GM23338 (cell line): ENCODE measurements at regions not wholly inside any gene's neighbourhood (a gene's known extent, or its start where the extent isn't known, plus 50 kb on each side); places are given as distances from the start of the nearest gene placed in this dataset.

Experiments
- ATAC-seq: fragments of 200-7000 bp; cut with Tn5 transposase; 3 replicates; pipeline ENCODE4 v1.9.1; 2020
- DNase-seq: peaks from one replicate; pipeline ENCODE4 v3.0.0-alpha.2; 2015; ENCODE audit warnings: low spot score
- H2AFZ ChIP-seq: fragments of 200-600 bp; sonication (generic); 2 replicates; pipeline ENCODE4 v1.8.0; 2016; ENCODE audit warnings: antibody characterized with exemption, mild to moderate bottlenecking, moderate library complexity
- H3F3A ChIP-seq: fragments of 200-600 bp; sonication (generic); replicated peaks from 2 replicates; pipeline ENCODE4 v1.8.0; 2017; ENCODE audit warnings: antibody characterized with exemption, mixed run types, low read depth
- H3K27ac ChIP-seq: fragments of 200-600 bp; sonication (generic); 2 replicates; pipeline ENCODE4 v1.6.1; 2016; ENCODE audit warnings: low read depth
- H3K27me3 ChIP-seq: fragments of 200-600 bp; sonication (generic); 2 replicates; pipeline ENCODE4 v1.8.0; 2016; ENCODE audit warnings: mild to moderate bottlenecking, mixed run types, moderate library complexity; ENCODE audit not compliant: insufficient read depth
- H3K36me3 ChIP-seq: fragments of 200-600 bp; sonication (generic); 2 replicates; pipeline ENCODE4 v1.8.0; 2016; ENCODE audit warnings: mild to moderate bottlenecking; ENCODE audit not compliant: insufficient read depth
- H3K4me1 ChIP-seq: fragments of 200-600 bp; sonication (generic); 2 replicates; pipeline ENCODE4 v1.8.0; 2016; ENCODE audit warnings: mild to moderate bottlenecking, moderate library complexity; ENCODE audit not compliant: insufficient read depth
- H3K4me2 ChIP-seq: fragments of 200-600 bp; sonication (generic); 2 replicates; pipeline ENCODE4 v1.7.1; 2017; ENCODE audit warnings: mixed run types
- H3K4me3 ChIP-seq: fragments of 200-600 bp; sonication (generic); 2 replicates; pipeline ENCODE4 v1.6.1; 2016; ENCODE audit warnings: mixed run types
- H3K79me2 ChIP-seq: fragments of 200-600 bp; sonication (generic); replicated peaks from 2 replicates; pipeline ENCODE4 v1.8.0; 2017; ENCODE audit warnings: mild to moderate bottlenecking; ENCODE audit not compliant: insufficient read depth
- H3K9me2 ChIP-seq: fragments of 200-600 bp; sonication (generic); 2 replicates; pipeline ENCODE4 v1.8.0; 2017; ENCODE audit not compliant: insufficient read depth
- H4K20me1 ChIP-seq: fragments of 200-600 bp; sonication (generic); replicated peaks from 2 replicates; pipeline ENCODE4 v1.8.0; 2017; ENCODE audit warnings: mild to moderate bottlenecking; ENCODE audit not compliant: insufficient read depth
- H3K27ac Mint-ChIP-seq: 2 replicates; pipeline ENCODE4 v1.8.0; 2020; ENCODE audit warnings: inconsistent platforms, mild to moderate bottlenecking, moderate library complexity, mixed read lengths
- H3K27me3 Mint-ChIP-seq: 3 replicates; pipeline ENCODE4 v1.8.0; 2022; ENCODE audit warnings: low read depth, mild to moderate bottlenecking, moderate library complexity, mixed read lengths, inconsistent platforms; ENCODE audit not compliant: insufficient read depth, poor library complexity
- H3K36me3 Mint-ChIP-seq: 3 replicates; pipeline ENCODE4 v1.8.0; 2021; ENCODE audit warnings: low read depth, mild to moderate bottlenecking, inconsistent platforms, moderate library complexity, mixed read lengths
- H3K4me1 Mint-ChIP-seq: 3 replicates; pipeline ENCODE4 v1.8.0; 2020; ENCODE audit warnings: mild to moderate bottlenecking, inconsistent platforms, mixed read lengths
- H3K4me3 Mint-ChIP-seq: 3 replicates; pipeline ENCODE4 v1.8.0; 2021; ENCODE audit warnings: moderate library complexity, mild to moderate bottlenecking, inconsistent platforms, mixed read lengths
- H3K9me3 Mint-ChIP-seq: 3 replicates; pipeline ENCODE4 v1.8.0; 2020; ENCODE audit warnings: moderate library complexity, mild to moderate bottlenecking, inconsistent platforms, mixed read lengths
- CREB1 ChIP-seq: fragments of 250-450 bp; sonication (Bioruptor Pico); IDR thresholded peaks from 2 replicates; pipeline ENCODE4 v1.5.0; 2020; ENCODE audit warnings: low read depth, mild to moderate bottlenecking, moderate library complexity
- CTCF ChIP-seq, 2 experiments: fragments of 200-600 bp in 1 of 2; sonication (generic) in 1 of 2; conservative IDR thresholded peaks; 2 replicates each; pipeline versions ENCODE4 v1.5.1 to v1.6.1; 2016 to 2017; ENCODE audit warnings: antibody characterized with exemption in 2 of 2, low read depth in 2 of 2, mild to moderate bottlenecking in 2 of 2, moderate library complexity in 1 of 2
- EZH2 ChIP-seq: fragments of 200-600 bp; sonication (generic); IDR thresholded peaks from one replicate; pipeline ENCODE4 v1.8.0; 2017; ENCODE audit warnings: antibody characterized with exemption, mild to moderate bottlenecking, low read depth; ENCODE audit not compliant: unreplicated experiment
- EZH2phosphoT487 ChIP-seq: fragments of 200-600 bp; sonication (generic); IDR thresholded peaks from one replicate; pipeline ENCODE4 v1.8.1; 2018; ENCODE audit warnings: antibody characterized with exemption; ENCODE audit not compliant: unreplicated experiment
- JUNB ChIP-seq: IDR thresholded peaks from one replicate; pipeline ENCODE4 v1.6.1; 2016; ENCODE audit warnings: antibody characterized with exemption; ENCODE audit not compliant: unreplicated experiment
- NANOG ChIP-seq: IDR thresholded peaks from 2 replicates; pipeline ENCODE4 v1.6.1; 2016; ENCODE audit warnings: antibody characterized with exemption, borderline replicate concordance
- REST ChIP-seq: IDR thresholded peaks from one replicate; pipeline ENCODE4 v1.6.1; 2018; ENCODE audit warnings: antibody characterized with exemption; ENCODE audit not compliant: unreplicated experiment
- STAT1 ChIP-seq: IDR thresholded peaks from one replicate; pipeline ENCODE4 v1.6.1; 2016; ENCODE audit warnings: antibody characterized with exemption; ENCODE audit not compliant: unreplicated experiment
- ZNF331 ChIP-seq: fragments of 250-450 bp; sonication (Bioruptor Pico); IDR thresholded peaks from 2 replicates; pipeline ENCODE4 v1.5.0; 2020; ENCODE audit warnings: low read depth, mild to moderate bottlenecking, moderate library complexity
- TF ChIP-seq, protein P1 (sequence below): fragments of 250-450 bp; sonication (Bioruptor Pico); IDR thresholded peaks from 2 replicates; pipeline ENCODE4 v1.5.0; 2020; ENCODE audit warnings: mild to moderate bottlenecking, moderate library complexity
- TF ChIP-seq, protein P2 (sequence below): IDR thresholded peaks from 2 replicates; pipeline ENCODE4 v1.6.1; 2016; ENCODE audit warnings: antibody characterized with exemption

DNA sequence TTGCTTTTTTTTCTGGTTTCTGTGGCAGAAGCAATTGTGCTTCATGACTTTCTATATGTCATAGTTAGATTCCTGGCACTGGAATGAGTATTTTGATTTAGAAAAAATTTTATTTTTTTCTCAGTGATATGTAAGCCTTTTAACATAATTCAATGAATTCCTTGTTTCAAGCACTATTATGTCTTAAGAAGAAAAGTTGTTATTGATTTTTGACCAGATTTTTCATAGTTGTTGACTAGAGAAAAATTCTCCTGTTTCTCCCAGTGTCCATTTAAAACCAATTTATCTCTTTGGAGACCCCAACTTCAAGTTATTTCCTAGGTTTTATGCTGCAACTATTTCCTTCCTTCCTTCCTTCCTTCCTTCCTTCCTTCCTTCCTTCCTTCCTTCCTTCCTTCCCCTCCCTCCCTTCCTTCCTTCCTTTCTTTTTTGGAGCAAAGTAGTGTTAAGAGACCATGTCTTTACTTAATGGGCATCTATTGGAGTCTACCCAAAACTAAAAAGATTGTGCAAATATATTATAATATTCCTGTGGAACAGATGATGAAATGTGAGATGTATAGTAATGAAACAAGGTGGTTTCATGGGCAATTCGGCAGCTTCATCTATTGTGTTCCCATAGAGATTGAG lies 346.9 kb downstream of the RNF144B start (continued):
- no peak for TF ChIP-seq JUNB
- TF ChIP-seq STAT1 = no peak
- no peak for TF ChIP-seq NANOG
- no peak for TF ChIP-seq CREB1 (CRISPR knock-in tag)
- TF ChIP-seq EZH2phosphoT487 = no peak

DNA sequence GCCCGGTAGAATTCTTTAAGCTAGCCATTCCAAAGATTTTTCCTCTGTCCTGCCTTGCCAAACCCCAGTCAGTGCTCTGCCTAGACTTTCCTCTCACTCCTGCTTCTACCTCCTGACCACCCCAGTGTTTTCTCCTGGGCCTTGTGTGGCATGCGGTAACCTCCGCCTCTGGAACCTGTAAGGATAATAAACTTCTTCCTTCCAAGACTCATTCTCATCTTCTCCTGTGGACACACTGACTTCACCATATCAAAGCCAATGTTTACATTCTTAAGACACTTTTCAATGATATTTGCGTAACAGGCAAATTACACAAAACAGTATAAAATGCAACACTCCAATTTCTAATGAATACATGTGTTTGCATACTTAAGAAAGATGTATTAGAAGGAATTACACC lies 354.6 kb downstream of the RNF144B start:
- DNase-seq = no peak
- Histone ChIP-seq H3K9me2 (no peaks in the 10 kb centered on the region), H3K4me1 (no peaks in the 10 kb centered on the region), H2AFZ (no peak overlapping the region), H3F3A (no peaks in the 10 kb centered on the region), H3K27ac (no peak overlapping the region), H3K36me3 (no peaks in the 10 kb centered on the region), H4K20me1 (no peaks in the 10 kb centered on the region), H3K79me2 (no peaks in the 10 kb centered on the region), H3K4me2 (no peak overlapping the region), H3K27me3 (no peaks in the 10 kb centered on the region), H3K4me3 (no peak overlapping the region)
- no peaks in the 10 kb centered on the region for H3K4me1 Mint-ChIP-seq
- H3K4me3 Mint-ChIP-seq = no peak overlapping the region
- no peak for ATAC-seq
- no peak overlapping the region; the same call in 1 of the 2 replicates for H3K27ac Mint-ChIP-seq
- H3K27me3 Mint-ChIP-seq = no peaks in the 10 kb centered on the region
- no peak for TF ChIP-seq ZNF331 (CRISPR knock-in tag)
- TF ChIP-seq REST = no peak
- TF ChIP-seq, protein P1, sequence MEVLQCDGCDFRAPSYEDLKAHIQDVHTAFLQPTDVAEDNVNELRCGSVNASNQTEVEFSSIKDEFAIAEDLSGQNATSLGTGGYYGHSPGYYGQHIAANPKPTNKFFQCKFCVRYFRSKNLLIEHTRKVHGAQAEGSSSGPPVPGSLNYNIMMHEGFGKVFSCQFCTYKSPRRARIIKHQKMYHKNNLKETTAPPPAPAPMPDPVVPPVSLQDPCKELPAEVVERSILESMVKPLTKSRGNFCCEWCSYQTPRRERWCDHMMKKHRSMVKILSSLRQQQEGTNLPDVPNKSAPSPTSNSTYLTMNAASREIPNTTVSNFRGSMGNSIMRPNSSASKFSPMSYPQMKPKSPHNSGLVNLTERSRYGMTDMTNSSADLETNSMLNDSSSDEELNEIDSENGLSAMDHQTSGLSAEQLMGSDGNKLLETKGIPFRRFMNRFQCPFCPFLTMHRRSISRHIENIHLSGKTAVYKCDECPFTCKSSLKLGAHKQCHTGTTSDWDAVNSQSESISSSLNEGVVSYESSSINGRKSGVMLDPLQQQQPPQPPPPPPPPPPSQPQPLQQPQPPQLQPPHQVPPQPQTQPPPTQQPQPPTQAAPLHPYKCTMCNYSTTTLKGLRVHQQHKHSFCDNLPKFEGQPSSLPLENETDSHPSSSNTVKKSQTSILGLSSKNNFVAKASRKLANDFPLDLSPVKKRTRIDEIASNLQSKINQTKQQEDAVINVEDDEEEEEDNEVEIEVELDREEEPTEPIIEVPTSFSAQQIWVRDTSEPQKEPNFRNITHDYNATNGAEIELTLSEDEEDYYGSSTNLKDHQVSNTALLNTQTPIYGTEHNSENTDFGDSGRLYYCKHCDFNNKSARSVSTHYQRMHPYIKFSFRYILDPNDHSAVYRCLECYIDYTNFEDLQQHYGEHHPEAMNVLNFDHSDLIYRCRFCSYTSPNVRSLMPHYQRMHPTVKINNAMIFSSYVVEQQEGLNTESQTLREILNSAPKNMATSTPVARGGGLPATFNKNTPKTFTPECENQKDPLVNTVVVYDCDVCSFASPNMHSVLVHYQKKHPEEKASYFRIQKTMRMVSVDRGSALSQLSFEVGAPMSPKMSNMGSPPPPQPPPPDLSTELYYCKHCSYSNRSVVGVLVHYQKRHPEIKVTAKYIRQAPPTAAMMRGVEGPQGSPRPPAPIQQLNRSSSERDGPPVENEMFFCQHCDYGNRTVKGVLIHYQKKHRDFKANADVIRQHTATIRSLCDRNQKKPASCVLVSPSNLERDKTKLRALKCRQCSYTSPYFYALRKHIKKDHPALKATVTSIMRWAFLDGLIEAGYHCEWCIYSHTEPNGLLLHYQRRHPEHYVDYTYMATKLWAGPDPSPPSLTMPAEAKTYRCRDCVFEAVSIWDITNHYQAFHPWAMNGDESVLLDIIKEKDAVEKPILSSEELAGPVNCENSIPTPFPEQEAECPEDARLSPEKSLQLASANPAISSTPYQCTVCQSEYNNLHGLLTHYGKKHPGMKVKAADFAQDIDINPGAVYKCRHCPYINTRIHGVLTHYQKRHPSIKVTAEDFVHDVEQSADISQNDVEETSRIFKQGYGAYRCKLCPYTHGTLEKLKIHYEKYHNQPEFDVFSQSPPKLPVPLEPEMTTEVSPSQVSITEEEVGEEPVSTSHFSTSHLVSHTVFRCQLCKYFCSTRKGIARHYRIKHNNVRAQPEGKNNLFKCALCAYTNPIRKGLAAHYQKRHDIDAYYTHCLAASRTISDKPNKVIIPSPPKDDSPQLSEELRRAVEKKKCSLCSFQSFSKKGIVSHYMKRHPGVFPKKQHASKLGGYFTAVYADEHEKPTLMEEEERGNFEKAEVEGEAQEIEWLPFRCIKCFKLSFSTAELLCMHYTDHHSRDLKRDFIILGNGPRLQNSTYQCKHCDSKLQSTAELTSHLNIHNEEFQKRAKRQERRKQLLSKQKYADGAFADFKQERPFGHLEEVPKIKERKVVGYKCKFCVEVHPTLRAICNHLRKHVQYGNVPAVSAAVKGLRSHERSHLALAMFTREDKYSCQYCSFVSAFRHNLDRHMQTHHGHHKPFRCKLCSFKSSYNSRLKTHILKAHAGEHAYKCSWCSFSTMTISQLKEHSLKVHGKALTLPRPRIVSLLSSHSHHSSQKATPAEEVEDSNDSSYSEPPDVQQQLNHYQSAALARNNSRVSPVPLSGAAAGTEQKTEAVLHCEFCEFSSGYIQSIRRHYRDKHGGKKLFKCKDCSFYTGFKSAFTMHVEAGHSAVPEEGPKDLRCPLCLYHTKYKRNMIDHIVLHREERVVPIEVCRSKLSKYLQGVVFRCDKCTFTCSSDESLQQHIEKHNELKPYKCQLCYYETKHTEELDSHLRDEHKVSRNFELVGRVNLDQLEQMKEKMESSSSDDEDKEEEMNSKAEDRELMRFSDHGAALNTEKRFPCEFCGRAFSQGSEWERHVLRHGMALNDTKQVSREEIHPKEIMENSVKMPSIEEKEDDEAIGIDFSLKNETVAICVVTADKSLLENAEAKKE = no peak
- TF ChIP-seq STAT1 = no peak
- no peak for TF ChIP-seq NANOG
- TF ChIP-seq EZH2 = no peak
- TF ChIP-seq, protein P2, sequence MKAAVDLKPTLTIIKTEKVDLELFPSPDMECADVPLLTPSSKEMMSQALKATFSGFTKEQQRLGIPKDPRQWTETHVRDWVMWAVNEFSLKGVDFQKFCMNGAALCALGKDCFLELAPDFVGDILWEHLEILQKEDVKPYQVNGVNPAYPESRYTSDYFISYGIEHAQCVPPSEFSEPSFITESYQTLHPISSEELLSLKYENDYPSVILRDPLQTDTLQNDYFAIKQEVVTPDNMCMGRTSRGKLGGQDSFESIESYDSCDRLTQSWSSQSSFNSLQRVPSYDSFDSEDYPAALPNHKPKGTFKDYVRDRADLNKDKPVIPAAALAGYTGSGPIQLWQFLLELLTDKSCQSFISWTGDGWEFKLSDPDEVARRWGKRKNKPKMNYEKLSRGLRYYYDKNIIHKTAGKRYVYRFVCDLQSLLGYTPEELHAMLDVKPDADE = no peak
- no peak for TF ChIP-seq JUNB
- TF ChIP-seq EZH2phosphoT487 = no peak
- no peak for TF ChIP-seq CTCF (conservative IDR thresholded peaks at IDR 0.05; ENCODE audit: low read depth in 2 of 2)
- no peaks in the 10 kb centered on the region for H3K36me3 Mint-ChIP-seq
- no peaks in the 10 kb centered on the region; the same call in 2 of the 3 replicates for H3K9me3 Mint-ChIP-seq
